ENCODE measurements at regions not wholly inside any gene's neighbourhood (a gene's known extent, or its start where the extent isn't known, plus 50 kb on each side); places are given as distances from the start of the nearest gene placed in this dataset.

- 76 to 91% (median 77%) methylated on average over 3 of the region's 3 CpGs for WGBS, 5 donors
- Histone ChIP-seq H3K9me3 (peaks cover 0 to 9% (median 0%) of the 10 kb centered on the region in 8 donors), H3K4me3 (no peak overlapping the region), H3K36me3 (no peaks in the 10 kb centered on the region), H3K27me3 (replicated peaks in 1 of 7) (peaks cover 0 to 37% (median 6%) of the 10 kb centered on the region in 7 donors), H3K27ac (no peak overlapping the region), H3K4me1 (no peaks in the 10 kb centered on the region)
- no peak for DNase-seq
- intact Hi-C loops (cut with DNase I; ENCODE audit: low total_unique reads): no loop called here
- TF ChIP-seq POLR2AphosphoS5 (IDR thresholded peaks at IDR 0.05) (no peak), CTCF (IDR thresholded peaks at IDR 0.05 in 8 of 11, conservative IDR thresholded peaks at IDR 0.05 in 3 of 11) (no peak), POLR2A (IDR thresholded peaks at IDR 0.05) (no peak)
Measured at GRCh38 chr12:118777504-118777903, 203.8 kb upstream of the SRRM4 start.

GRCh38 chr12:118778077-118778476, 203.3 kb upstream of the SRRM4 start:
- Histone ChIP-seq H3K9me3 (peaks cover 0 to 3% (median 0%) of the 10 kb centered on the region in 8 donors), H3K36me3 (no peaks in the 10 kb centered on the region), H3K27me3 (replicated peaks in 1 of 7) (peaks cover 0 to 32% (median 6%) of the 10 kb centered on the region in 7 donors), H3K4me1 (no peaks in the 10 kb centered on the region), H3K4me3 (no peak overlapping the region), H3K27ac (no peak overlapping the region)
- WGBS, 5 donors: 62 to 77% (median 71%) methylated on average over 2 of the region's 2 CpGs
- intact Hi-C loops (cut with DNase I; ENCODE audit: low total_unique reads): no loop called here
- DNase-seq: no peak
- TF ChIP-seq POLR2A (IDR thresholded peaks at IDR 0.05) (no peak), POLR2AphosphoS5 (IDR thresholded peaks at IDR 0.05) (no peak), CTCF (IDR thresholded peaks at IDR 0.05 in 8 of 11, conservative IDR thresholded peaks at IDR 0.05 in 3 of 11) (no peak)

GRCh38 chr12:118780939-118781338, 200.4 kb upstream of the SRRM4 start:
- Histone ChIP-seq H3K9me3 (no peaks in the 10 kb centered on the region), H3K4me1 (no peaks in the 10 kb centered on the region), H3K4me3 (no peak overlapping the region), H3K36me3 (no peaks in the 10 kb centered on the region), H3K27me3 (replicated peaks in 1 of 7) (peaks cover 0 to 6% (median 0%) of the 10 kb centered on the region in 7 donors), H3K27ac (no peak overlapping the region)
- TF ChIP-seq POLR2AphosphoS5 (IDR thresholded peaks at IDR 0.05) (no peak), CTCF (IDR thresholded peaks at IDR 0.05 in 8 of 11, conservative IDR thresholded peaks at IDR 0.05 in 3 of 11) (no peak), POLR2A (IDR thresholded peaks at IDR 0.05) (no peak)
- intact Hi-C loops (cut with DNase I; ENCODE audit: low total_unique reads): no loop called here
- WGBS, 5 donors: 39 to 66% (median 56%) methylated on average over 6 to 7 of the region's 7 CpGs
- DNase-seq: no peak

- TF ChIP-seq POLR2AphosphoS5 (IDR thresholded peaks at IDR 0.05) (no peak), CTCF (IDR thresholded peaks at IDR 0.05 in 8 of 11, conservative IDR thresholded peaks at IDR 0.05 in 3 of 11) (no peak), POLR2A (IDR thresholded peaks at IDR 0.05) (no peak)
- Histone ChIP-seq H3K4me3 (no peak overlapping the region), H3K27me3 (replicated peaks in 1 of 7) (peaks cover 0 to 6% (median 0%) of the 10 kb centered on the region in 7 donors), H3K9me3 (no peaks in the 10 kb centered on the region), H3K27ac (no peak overlapping the region), H3K36me3 (no peaks in the 10 kb centered on the region), H3K4me1 (no peaks in the 10 kb centered on the region)
- DNase-seq: no peak
- intact Hi-C loops (cut with DNase I; ENCODE audit: low total_unique reads): no loop called here
- WGBS, 5 donors: 63 to 77% (median 68%) methylated on average over 3 of the region's 3 CpGs
Measured at GRCh38 chr12:118781692-118782091, 199.6 kb upstream of the SRRM4 start.

All from spleen (tissue), 11 donors.